Right lobe of liver (tissue), 6 donors: ENCODE measurements at regions not wholly inside any gene's neighbourhood (a gene's known extent, or its start where the extent isn't known, plus 50 kb on each side); places are given as distances from the start of the nearest gene placed in this dataset.
"Not testable (repeated sequence)": the region's sequence is repeated elsewhere in the genome, so short reads cannot be mapped to it uniquely, and the experiment has no call there.

Experiments used
- ATAC-seq, 4 donors: fragments of 200-7000 bp; cut with Tn5 transposase; one replicate each; pipeline ENCODE4 v1.9.1; 2020; ENCODE audit warnings: mild to moderate bottlenecking in 4 of 4, moderate library complexity in 4 of 4
- DNase-seq, 3 donors: peaks; one replicate each; pipeline ENCODE4 v3.0.0-alpha.2; 2020
- H3K27ac ChIP-seq, 3 donors: fragments of 200-600 bp; one replicate each; pipeline ENCODE4 v1.8.0; 2022
- H3K27me3 ChIP-seq, 2 donors: fragments of 200-600 bp; one replicate each; pipeline ENCODE4 v1.8.0; 2022
- H3K36me3 ChIP-seq, 4 donors: fragments of 200-600 bp; sonication (generic) in 1 of 4; one replicate each; pipeline versions ENCODE4 v1.5.1 to v1.8.0; 2017 to 2022; ENCODE audit warnings: control low read depth in 1 of 4
- H3K4me1 ChIP-seq, 4 donors: fragments of 200-600 bp; sonication (generic) in 1 of 4; one replicate each; pipeline versions ENCODE4 v1.5.1 to v1.8.0; 2017 to 2022; ENCODE audit warnings: control low read depth in 1 of 4
- H3K4me3 ChIP-seq, 3 donors: fragments of 200-600 bp; one replicate each; pipeline ENCODE4 v1.8.0; 2022
- H3K9me3 ChIP-seq, 4 donors: fragments of 200-600 bp; sonication (generic) in 1 of 4; one replicate each; pipeline versions ENCODE4 v1.5.1 to v1.8.0; 2017 to 2022; ENCODE audit warnings: control low read depth in 1 of 4
- CTCF ChIP-seq, 4 donors: fragments of 200-600 bp in 3 of 4; fragments of 450-650 bp in 1 of 4; IDR thresholded peaks; one replicate each; pipeline versions ENCODE4 v1.5.1 to v1.8.0; 2016 to 2022; ENCODE audit warnings: antibody characterized with exemption in 4 of 4, mild to moderate bottlenecking in 2 of 4
- POLR2A ChIP-seq: fragments of 450-650 bp; IDR thresholded peaks from one replicate; pipeline ENCODE4 v1.6.1; 2017; ENCODE audit warnings: antibody characterized with exemption, mild to moderate bottlenecking
- WGBS: methylation state at CpG from one replicate; pipeline ENCODE4 v1.1.6; 2018; ENCODE audit warnings: low coverage, low lambda C conversion rate; ENCODE audit not compliant: insufficient coverage; ENCODE audit errors: missing lambda C conversion rate; 5-methylcytosine and 5-hydroxymethylcytosine counted together
- intact Hi-C, 2 donors: fragments of 100-400 bp; cut with DNase I; formaldehyde crosslinking; loops; one replicate each; pipeline versions ENCODE4 v1.11.2 to v1.14.1; 2022
- donor health status: DM: no; HTN: yes; CAD: no.
- donor health status: DM: no; HTN: no; CAD: no.
- donor health status: DM: no; HTN: no; CAD: no.
- donor health status: DM: no; HTN: yes; CAD: no.
- donor health status: DM: no; HTN: yes; CAD: no.

GRCh38 chr18:44358402-44358801 is 322.3 kb upstream of the SETBP1 start:
- 27% methylated on average over 2 of the region's 2 CpGs for WGBS
- Histone ChIP-seq H3K9me3 (no peaks in the 10 kb centered on the region), H3K36me3 (no peaks in the 10 kb centered on the region), H3K4me3 (no peak overlapping the region), H3K27ac (no peak overlapping the region), H3K4me1 (no peaks in the 10 kb centered on the region), H3K27me3 (no peaks in the 10 kb centered on the region)
- TF ChIP-seq POLR2A (no peak), CTCF (IDR thresholded peaks at IDR 0.05) (no peak)
- intact Hi-C loops, result no loop called here
- no peak for ATAC-seq
- no peak for DNase-seq

GRCh38 chr18:44359741-44360140 is 320.9 kb upstream of the SETBP1 start:
- H3K4me1 ChIP-seq, intact Hi-C loops, ATAC-seq, H3K27me3 ChIP-seq, H3K9me3 ChIP-seq, DNase-seq, H3K27ac ChIP-seq, H3K36me3 ChIP-seq, H3K4me3 ChIP-seq: not testable (repeated sequence)
- WGBS, result 92% methylated on average over 1 of the region's 1 CpG

GRCh38 chr18:44362213-44362612 is 318.5 kb upstream of the SETBP1 start:
- DNase-seq, H3K27me3 ChIP-seq, H3K27ac ChIP-seq, H3K36me3 ChIP-seq, H3K9me3 ChIP-seq, ATAC-seq, intact Hi-C loops, H3K4me1 ChIP-seq, H3K4me3 ChIP-seq: not testable (repeated sequence)
- WGBS, result 100% methylated on average over 1 of the region's 1 CpG

- Histone ChIP-seq H3K27ac (no peak overlapping the region), H3K36me3 (no peaks in the 10 kb centered on the region), H3K4me3 (no peak overlapping the region), H3K27me3 (no peaks in the 10 kb centered on the region), H3K9me3 (no peaks in the 10 kb centered on the region), H3K4me1 (no peaks in the 10 kb centered on the region)
- 10% methylated on average over 1 of the region's 1 CpG for WGBS
- no peak for DNase-seq
- no peak for TF ChIP-seq CTCF (IDR thresholded peaks at IDR 0.05)
- no peak for TF ChIP-seq POLR2A
- no peak for ATAC-seq
- intact Hi-C loops, result no loop called here
These were observed 309.8 kb upstream of the SETBP1 start for GRCh38 chr18:44370861-44371260.

- Histone ChIP-seq H3K27me3 (no peaks in the 10 kb centered on the region), H3K4me3 (no peak overlapping the region), H3K9me3 (no peaks in the 10 kb centered on the region), H3K36me3 (no peaks in the 10 kb centered on the region), H3K4me1 (no peaks in the 10 kb centered on the region), H3K27ac (no peak overlapping the region)
- WGBS, result 47% methylated on average over 3 of the region's 3 CpGs
- intact Hi-C loops, result no loop called here
- TF ChIP-seq CTCF (IDR thresholded peaks at IDR 0.05) (no peak), POLR2A (no peak)
- DNase-seq, result no peak
- no peak for ATAC-seq
These were observed 305.7 kb upstream of the SETBP1 start for GRCh38 chr18:44374966-44375365.

GRCh38 chr18:44386401-44386800 is 294.3 kb upstream of the SETBP1 start:
- intact Hi-C loops, result no loop called here
- TF ChIP-seq POLR2A (no peak), CTCF (IDR thresholded peaks at IDR 0.05) (no peak)
- Histone ChIP-seq H3K27ac (no peak overlapping the region), H3K27me3 (no peaks in the 10 kb centered on the region), H3K4me1 (no peaks in the 10 kb centered on the region), H3K4me3 (no peak overlapping the region), H3K9me3 (no peaks in the 10 kb centered on the region), H3K36me3 (no peaks in the 10 kb centered on the region)
- DNase-seq (no peak), ATAC-seq (no peak)
- WGBS, result 35% methylated on average over 5 of the region's 5 CpGs
